ENCODE measurements at regions not wholly inside any gene's neighbourhood (a gene's known extent, or its start where the extent isn't known, plus 50 kb on each side); places are given as distances from the start of the nearest gene placed in this dataset.
"Not testable (repeated sequence)": the region's sequence is repeated elsewhere in the genome, so short reads cannot be mapped to it uniquely, and the experiment has no call there.

DNA sequence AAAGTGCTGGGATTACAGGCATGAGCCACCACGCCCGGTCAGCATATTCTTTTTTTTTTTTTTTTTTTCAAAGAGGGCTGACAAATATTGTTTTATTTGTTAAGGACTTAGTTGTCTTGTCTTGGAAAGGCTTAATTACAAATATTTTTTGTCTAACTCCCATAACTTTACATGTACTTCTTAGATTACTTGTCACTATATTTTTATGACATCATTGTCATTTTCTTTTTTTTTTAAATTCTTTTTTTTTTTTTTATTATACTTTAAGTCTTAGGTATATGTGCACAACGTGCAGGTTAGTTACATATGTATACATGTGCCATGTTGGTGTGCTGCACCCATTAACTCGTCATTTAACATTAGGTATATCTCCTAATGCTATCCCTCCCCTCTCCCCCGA lies 162.5 kb downstream of the DISP1 start:
- TF ChIP-seq EZH2 (IDR thresholded peaks at IDR 0.05; ENCODE audit: low read length, unreplicated experiment), result not testable (repeated sequence)
- TF ChIP-seq, protein P1, sequence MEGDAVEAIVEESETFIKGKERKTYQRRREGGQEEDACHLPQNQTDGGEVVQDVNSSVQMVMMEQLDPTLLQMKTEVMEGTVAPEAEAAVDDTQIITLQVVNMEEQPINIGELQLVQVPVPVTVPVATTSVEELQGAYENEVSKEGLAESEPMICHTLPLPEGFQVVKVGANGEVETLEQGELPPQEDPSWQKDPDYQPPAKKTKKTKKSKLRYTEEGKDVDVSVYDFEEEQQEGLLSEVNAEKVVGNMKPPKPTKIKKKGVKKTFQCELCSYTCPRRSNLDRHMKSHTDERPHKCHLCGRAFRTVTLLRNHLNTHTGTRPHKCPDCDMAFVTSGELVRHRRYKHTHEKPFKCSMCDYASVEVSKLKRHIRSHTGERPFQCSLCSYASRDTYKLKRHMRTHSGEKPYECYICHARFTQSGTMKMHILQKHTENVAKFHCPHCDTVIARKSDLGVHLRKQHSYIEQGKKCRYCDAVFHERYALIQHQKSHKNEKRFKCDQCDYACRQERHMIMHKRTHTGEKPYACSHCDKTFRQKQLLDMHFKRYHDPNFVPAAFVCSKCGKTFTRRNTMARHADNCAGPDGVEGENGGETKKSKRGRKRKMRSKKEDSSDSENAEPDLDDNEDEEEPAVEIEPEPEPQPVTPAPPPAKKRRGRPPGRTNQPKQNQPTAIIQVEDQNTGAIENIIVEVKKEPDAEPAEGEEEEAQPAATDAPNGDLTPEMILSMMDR (conservative IDR thresholded peaks at IDR 0.05; ENCODE audit: low read depth, low read length), result not testable (repeated sequence)

All from PC-3 (cell line).